GM12878 (cell line): ENCODE measurements at regions not wholly inside any gene's neighbourhood (a gene's known extent, or its start where the extent isn't known, plus 50 kb on each side); places are given as distances from the start of the nearest gene placed in this dataset.

Experiments
- ATAC-seq: fragments of 200-7000 bp; cut with Tn5 transposase; 3 replicates; pipeline ENCODE4 v1.9.1; 2020; ENCODE audit warnings: mild to moderate bottlenecking, moderate library complexity
- BruUV-seq: library from RNA; stranded (reverse); fragments of 400-500 nt; replicated peaks from 2 replicates; lab custom pipeline; 2021; lab: Mats Ljungman, UMichigan
- CTCF ChIA-PET: fragments of 300-600 bp; sonication (Branson Sonifier 250); formaldehyde crosslinking; extraction: SDS; loops from one replicate; lab custom pipeline; 2021; ENCODE audit warnings: inconsistent platforms; lab: Yijun Ruan, JAX
- POLR2A ChIA-PET: fragments of 350-600 bp; formaldehyde crosslinking; extraction: SDS; loops from one replicate; lab custom pipeline; 2021; ENCODE audit warnings: inconsistent platforms; lab: Charles Lee
- RAD21 ChIA-PET: fragments of 300-600 bp; sonication (Branson Sonifier 250); formaldehyde crosslinking; loops from one replicate; lab custom pipeline; 2023; ENCODE audit warnings: antibody characterized with exemption; ENCODE audit not compliant: unreplicated experiment; lab: Charles Lee
- SMC1A ChIA-PET: fragments of 300-600 bp; sonication (Branson Sonifier 250); formaldehyde crosslinking; loops from one replicate; lab custom pipeline; 2023; ENCODE audit not compliant: unreplicated experiment, uncharacterized antibody; lab: Charles Lee
- DNase-seq: peaks from one replicate; pipeline ENCODE4 v3.0.0-alpha.2; 2011; ENCODE audit warnings: low read depth, low spot score
- FAIRE-seq: peaks from 3 replicates; lab custom pipeline; 2011; peaks lifted over from hg19 to GRCh38; lab: Jason Lieb, UNC
- H2AFZ ChIP-seq: 2 replicates; pipeline ENCODE4 v1.6.0; 2011; ENCODE audit warnings: low read depth, low read length, control low read depth; ENCODE audit not compliant: control insufficient read depth
- H3K27ac ChIP-seq: 2 replicates; pipeline ENCODE4 v1.5.1; 2011; ENCODE audit warnings: control low read depth; ENCODE audit not compliant: control insufficient read depth, insufficient read depth
- H3K27me3 ChIP-seq, 2 experiments: replicated peaks in 1 of 2; 2 replicates each; pipeline versions ENCODE4 v1.6.0 to v1.6.1; 2011; ENCODE audit warnings: low read length in 1 of 2; ENCODE audit not compliant: control insufficient read depth in 2 of 2, insufficient read depth in 2 of 2
- H3K36me3 ChIP-seq, 2 experiments: 2 replicates each; pipeline ENCODE4 v1.5.1; 2011; ENCODE audit warnings: low read length in 1 of 2; ENCODE audit not compliant: control insufficient read depth in 2 of 2, insufficient read depth in 2 of 2
- H3K4me1 ChIP-seq: 2 replicates; pipeline ENCODE4 v1.6.1; 2011; ENCODE audit warnings: mild to moderate bottlenecking, low read length, moderate library complexity, mixed read lengths; ENCODE audit not compliant: control insufficient read depth, insufficient read depth
- H3K4me2 ChIP-seq: 2 replicates; pipeline ENCODE4 v1.6.0; 2011; ENCODE audit warnings: control low read depth; ENCODE audit not compliant: control insufficient read depth, insufficient read depth
- H3K4me3 ChIP-seq: fragments of 200-600 bp; sonication (generic); 2 replicates; pipeline ENCODE4 v1.5.1; 2016
- H3K79me2 ChIP-seq: 2 replicates; pipeline ENCODE4 v1.6.0; 2011; ENCODE audit warnings: low read length; ENCODE audit not compliant: control insufficient read depth, insufficient read depth
- H3K9ac ChIP-seq: 2 replicates; pipeline ENCODE4 v1.8.0; 2011; ENCODE audit warnings: low read length, control low read depth, mixed read lengths; ENCODE audit not compliant: control insufficient read depth, insufficient read depth
- H3K9me3 ChIP-seq: replicated peaks from 3 replicates; pipeline ENCODE4 v1.5.1; 2011; ENCODE audit warnings: mild to moderate bottlenecking, low read length; ENCODE audit not compliant: control insufficient read depth, insufficient read depth
- H4K20me1 ChIP-seq: 2 replicates; pipeline ENCODE4 v1.6.0; 2011; ENCODE audit not compliant: control insufficient read depth, insufficient read depth
- BACH1 ChIP-seq: fragments of 450-650 bp; IDR thresholded peaks from 2 replicates; pipeline ENCODE4 v1.6.1; 2017; ENCODE audit warnings: mild to moderate bottlenecking, borderline replicate concordance
- CHD2 ChIP-seq: IDR thresholded peaks from 2 replicates; pipeline ENCODE4 v1.6.1; 2011; ENCODE audit warnings: low read depth, low read length, improper control_type of control experiment, borderline replicate concordance
- CREB1 ChIP-seq: IDR thresholded peaks from 2 replicates; pipeline ENCODE4 v1.6.1; 2012; ENCODE audit warnings: low read depth, mild to moderate bottlenecking, inconsistent platforms
- CREM ChIP-seq: IDR thresholded peaks from 2 replicates; pipeline ENCODE4 v1.6.1; 2014; ENCODE audit warnings: antibody characterized with exemption, low read depth
- EZH2 ChIP-seq: IDR thresholded peaks from 2 replicates; pipeline ENCODE4 v1.6.1; 2012; ENCODE audit warnings: low read depth, mild to moderate bottlenecking, control low read depth, inconsistent platforms, low read length, borderline replicate concordance; ENCODE audit not compliant: control insufficient read depth
- FOXK2 ChIP-seq: fragments of 450-650 bp; IDR thresholded peaks from 2 replicates; pipeline ENCODE4 v1.6.1; 2017; ENCODE audit warnings: mild to moderate bottlenecking, moderate library complexity
- MTA3 ChIP-seq: IDR thresholded peaks from 2 replicates; pipeline ENCODE4 v1.6.1; 2012; ENCODE audit warnings: low read length, inconsistent platforms, borderline replicate concordance
- NFYA ChIP-seq: IDR thresholded peaks from 2 replicates; pipeline ENCODE4 v1.6.1; 2011; ENCODE audit warnings: low read depth, mild to moderate bottlenecking, low read length, improper control_type of control experiment, borderline replicate concordance
- POLR2AphosphoS5 ChIP-seq: IDR thresholded peaks from 2 replicates; pipeline ENCODE4 v1.6.1; 2011; ENCODE audit warnings: mild to moderate bottlenecking, low read length, inconsistent platforms
- TAF1 ChIP-seq: IDR thresholded peaks from 2 replicates; pipeline ENCODE4 v1.6.1; 2011; ENCODE audit warnings: mild to moderate bottlenecking, low read depth, low read length, borderline replicate concordance
- TBL1XR1 ChIP-seq: IDR thresholded peaks from 2 replicates; pipeline ENCODE4 v1.6.1; 2012; ENCODE audit warnings: low read depth, low read length, improper control_type of control experiment
- ZBED1 ChIP-seq: IDR thresholded peaks from 2 replicates; pipeline ENCODE4 v1.6.1; 2016; ENCODE audit warnings: borderline replicate concordance
- WGBS: methylation state at CpG from one replicate; pipeline ENCODE4 v1.1.6; 2016; ENCODE audit warnings: low lambda C conversion rate; ENCODE audit not compliant: insufficient replicate concordance, insufficient coverage; ENCODE audit errors: missing lambda C conversion rate; 5-methylcytosine and 5-hydroxymethylcytosine counted together
- in situ Hi-C: fragments of 300-500 bp; cut with MboI; formaldehyde crosslinking; loops from 9 replicates; pipeline ENCODE4 v1.14.3; 2018; ENCODE audit warnings: mixed read lengths
- intact Hi-C: fragments of 100-400 bp; cut with micrococcal nuclease; formaldehyde crosslinking; loops from one replicate; pipeline ENCODE4 v1.14.2; 2022; ENCODE audit not compliant: unreplicated experiment
- TF ChIP-seq, protein P1 (sequence below): fragments of 450-650 bp; IDR thresholded peaks from 2 replicates; pipeline ENCODE4 v1.6.1; 2018; ENCODE audit warnings: mild to moderate bottlenecking, low read depth, moderate library complexity; ENCODE audit not compliant: partially characterized antibody
- TF ChIP-seq, protein P2 (sequence below): fragments of 450-650 bp; formaldehyde crosslinking; IDR thresholded peaks from 2 replicates; pipeline ENCODE4 v1.5.0; 2022; ENCODE audit warnings: mild to moderate bottlenecking, missing genetic modification characterization

- WGBS = 69% methylated on average over 17 of the region's 17 CpGs
- no peaks in the 10 kb centered on the region for H3K27me3 ChIP-seq
- ChIA-PET CTCF (no interaction called here), SMC1A (no interaction called here), RAD21 (no interaction called here), POLR2A (no interaction called here)
- H3K9ac ChIP-seq = no peak overlapping the region
- no peaks in the 10 kb centered on the region for H4K20me1 ChIP-seq
- no peaks in the 10 kb centered on the region; the same call in 2 of the 3 replicates for H3K9me3 ChIP-seq
- FAIRE-seq (no peak), DNase-seq (no peak), ATAC-seq (no peak)
- H3K4me1 ChIP-seq = no peaks in the 10 kb centered on the region
- H3K4me3 ChIP-seq = no peak overlapping the region
- H3K36me3 ChIP-seq = no peaks in the 10 kb centered on the region
- no peak overlapping the region for H2AFZ ChIP-seq
- in situ Hi-C loops = no loop called here
- TF ChIP-seq, protein P1, sequence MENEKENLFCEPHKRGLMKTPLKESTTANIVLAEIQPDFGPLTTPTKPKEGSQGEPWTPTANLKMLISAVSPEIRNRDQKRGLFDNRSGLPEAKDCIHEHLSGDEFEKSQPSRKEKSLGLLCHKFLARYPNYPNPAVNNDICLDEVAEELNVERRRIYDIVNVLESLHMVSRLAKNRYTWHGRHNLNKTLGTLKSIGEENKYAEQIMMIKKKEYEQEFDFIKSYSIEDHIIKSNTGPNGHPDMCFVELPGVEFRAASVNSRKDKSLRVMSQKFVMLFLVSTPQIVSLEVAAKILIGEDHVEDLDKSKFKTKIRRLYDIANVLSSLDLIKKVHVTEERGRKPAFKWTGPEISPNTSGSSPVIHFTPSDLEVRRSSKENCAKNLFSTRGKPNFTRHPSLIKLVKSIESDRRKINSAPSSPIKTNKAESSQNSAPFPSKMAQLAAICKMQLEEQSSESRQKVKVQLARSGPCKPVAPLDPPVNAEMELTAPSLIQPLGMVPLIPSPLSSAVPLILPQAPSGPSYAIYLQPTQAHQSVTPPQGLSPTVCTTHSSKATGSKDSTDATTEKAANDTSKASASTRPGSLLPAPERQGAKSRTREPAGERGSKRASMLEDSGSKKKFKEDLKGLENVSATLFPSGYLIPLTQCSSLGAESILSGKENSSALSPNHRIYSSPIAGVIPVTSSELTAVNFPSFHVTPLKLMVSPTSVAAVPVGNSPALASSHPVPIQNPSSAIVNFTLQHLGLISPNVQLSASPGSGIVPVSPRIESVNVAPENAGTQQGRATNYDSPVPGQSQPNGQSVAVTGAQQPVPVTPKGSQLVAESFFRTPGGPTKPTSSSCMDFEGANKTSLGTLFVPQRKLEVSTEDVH = no peak
- TF ChIP-seq NFYA = no peak
- TF ChIP-seq MTA3 = no peak
- no peak for TF ChIP-seq CREM
- no peak for TF ChIP-seq ZBED1
- no peak for TF ChIP-seq TBL1XR1
- TF ChIP-seq EZH2 = no peak
- TF ChIP-seq, protein P2, sequence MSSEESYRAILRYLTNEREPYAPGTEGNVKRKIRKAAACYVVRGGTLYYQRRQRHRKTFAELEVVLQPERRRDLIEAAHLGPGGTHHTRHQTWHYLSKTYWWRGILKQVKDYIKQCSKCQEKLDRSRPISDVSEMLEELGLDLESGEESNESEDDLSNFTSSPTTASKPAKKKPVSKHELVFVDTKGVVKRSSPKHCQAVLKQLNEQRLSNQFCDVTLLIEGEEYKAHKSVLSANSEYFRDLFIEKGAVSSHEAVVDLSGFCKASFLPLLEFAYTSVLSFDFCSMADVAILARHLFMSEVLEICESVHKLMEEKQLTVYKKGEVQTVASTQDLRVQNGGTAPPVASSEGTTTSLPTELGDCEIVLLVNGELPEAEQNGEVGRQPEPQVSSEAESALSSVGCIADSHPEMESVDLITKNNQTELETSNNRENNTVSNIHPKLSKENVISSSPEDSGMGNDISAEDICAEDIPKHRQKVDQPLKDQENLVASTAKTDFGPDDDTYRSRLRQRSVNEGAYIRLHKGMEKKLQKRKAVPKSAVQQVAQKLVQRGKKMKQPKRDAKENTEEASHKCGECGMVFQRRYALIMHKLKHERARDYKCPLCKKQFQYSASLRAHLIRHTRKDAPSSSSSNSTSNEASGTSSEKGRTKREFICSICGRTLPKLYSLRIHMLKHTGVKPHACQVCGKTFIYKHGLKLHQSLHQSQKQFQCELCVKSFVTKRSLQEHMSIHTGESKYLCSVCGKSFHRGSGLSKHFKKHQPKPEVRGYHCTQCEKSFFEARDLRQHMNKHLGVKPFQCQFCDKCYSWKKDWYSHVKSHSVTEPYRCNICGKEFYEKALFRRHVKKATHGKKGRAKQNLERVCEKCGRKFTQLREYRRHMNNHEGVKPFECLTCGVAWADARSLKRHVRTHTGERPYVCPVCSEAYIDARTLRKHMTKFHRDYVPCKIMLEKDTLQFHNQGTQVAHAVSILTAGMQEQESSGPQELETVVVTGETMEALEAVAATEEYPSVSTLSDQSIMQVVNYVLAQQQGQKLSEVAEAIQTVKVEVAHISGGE (CRISPR knock-in tag) = no peak
- TF ChIP-seq BACH1 = no peak
- no peak for TF ChIP-seq POLR2AphosphoS5
- TF ChIP-seq CHD2 = no peak
- no peak for TF ChIP-seq TAF1
- no peak for TF ChIP-seq CREB1
- no peak for TF ChIP-seq FOXK2
- no peaks in the 10 kb centered on the region for H3K79me2 ChIP-seq
- H3K27ac ChIP-seq = no peak overlapping the region
- BruUV-seq = no TSS peak
- intact Hi-C loops = no loop called here
- no peak overlapping the region for H3K4me2 ChIP-seq
These were observed 228.0 kb upstream of the SALL3 start for GRCh38 chr18:78751664-78752063.
